Stimulated activated CD4-positive, alpha-beta T cell treated with anti-CD3 and anti-CD28 coated beads, Interleukin-15, amount 100 ng/mL, for 48 hours (primary cell): ENCODE measurements at regions not wholly inside any gene's neighbourhood (a gene's known extent, or its start where the extent isn't known, plus 50 kb on each side); places are given as distances from the start of the nearest gene placed in this dataset.
"Not testable (repeated sequence)": the region's sequence is repeated elsewhere in the genome, so short reads cannot be mapped to it uniquely, and the experiment has no call there.

Source experiments
- DNase-seq, 2 donors: peaks; one replicate each; pipeline ENCODE4 v3.0.0-alpha.2; 2020; ENCODE audit warnings: low read depth in 2 of 2

DNA sequence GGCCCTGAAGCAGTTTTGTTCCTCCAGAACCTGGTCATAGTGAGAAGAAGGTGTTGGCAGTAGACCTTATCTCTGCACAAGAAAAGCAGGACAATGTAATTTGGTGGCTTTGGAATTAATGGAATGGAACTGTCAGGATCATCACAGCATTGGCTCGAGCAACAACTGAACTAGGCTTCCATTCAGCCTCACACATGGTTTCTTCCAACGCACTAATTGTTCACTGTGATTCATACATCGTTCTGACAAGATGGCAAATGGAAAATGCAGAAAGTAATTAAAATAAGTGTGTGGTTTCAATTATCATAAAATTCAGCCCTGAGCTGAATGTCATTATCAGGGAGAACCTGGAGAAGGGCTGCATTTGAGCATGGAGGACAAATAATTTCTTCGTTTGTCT is 80.6 kb downstream of the MFSD1 start:
- no peak for DNase-seq

DNA sequence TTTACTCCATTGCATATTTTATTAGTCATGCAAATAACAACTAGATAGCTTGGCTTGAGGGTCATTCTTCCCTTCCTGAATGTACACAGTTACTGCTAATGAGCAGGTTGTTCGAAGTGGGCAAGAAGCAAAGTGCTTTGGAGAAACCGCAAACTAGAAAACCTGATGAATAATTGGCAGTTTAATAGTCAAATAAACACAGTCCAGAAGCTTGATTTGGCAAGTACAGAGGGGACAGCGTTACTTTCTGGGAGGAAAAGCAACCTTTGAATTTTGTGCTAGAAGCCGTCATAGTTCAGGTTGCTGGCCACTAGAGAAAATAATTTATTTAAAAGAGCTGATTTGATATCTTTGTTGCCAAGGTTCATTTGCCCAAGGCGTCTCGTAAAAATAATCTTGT is 94.9 kb downstream of the MFSD1 start:
- DNase-seq: no peak

DNA sequence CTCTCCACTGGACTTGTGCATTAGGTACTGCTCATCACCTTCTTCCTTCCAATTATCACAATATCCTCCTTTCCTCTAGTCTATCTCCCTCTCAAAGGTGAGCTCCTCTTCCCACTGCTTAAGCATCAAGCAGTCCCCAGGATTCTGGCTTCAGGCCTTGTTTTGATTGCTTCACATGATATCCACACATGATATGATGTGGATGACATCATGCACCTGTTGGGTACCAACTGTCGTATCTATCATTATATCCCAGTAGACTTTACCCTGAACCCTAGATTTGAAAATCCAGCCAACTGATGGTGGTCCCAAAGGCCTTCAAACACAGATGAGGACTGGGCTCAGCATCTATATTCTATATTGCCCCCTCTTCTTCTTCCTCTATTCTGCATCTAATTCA is 104.9 kb downstream of the MFSD1 start:
- DNase-seq: no peak

DNA sequence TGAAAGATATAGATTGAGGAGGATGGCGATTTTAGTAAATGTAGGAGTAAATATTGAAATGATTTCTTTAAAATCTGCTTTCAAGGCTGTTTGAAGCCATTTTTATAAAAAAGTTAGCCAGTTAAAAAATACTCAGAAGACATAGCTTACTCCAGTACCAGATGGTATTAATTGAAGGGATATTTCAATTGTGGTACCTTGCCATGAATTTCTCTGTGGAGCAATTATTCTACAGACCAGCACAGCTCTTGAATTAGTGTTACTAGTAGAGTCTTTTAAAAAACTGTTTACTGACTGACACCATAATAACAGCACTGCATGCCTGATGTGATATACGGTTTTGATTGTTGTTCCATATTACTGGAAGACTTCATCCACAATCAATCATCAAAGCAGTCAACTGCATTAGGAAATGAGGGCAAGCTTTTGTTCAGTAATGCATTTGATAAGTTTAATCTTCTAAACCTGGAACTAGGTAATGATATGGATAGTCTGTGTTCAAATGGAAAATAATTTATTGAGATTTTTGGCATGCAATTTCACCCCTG is 106.4 kb downstream of the MFSD1 start:
- no peak for DNase-seq

DNA sequence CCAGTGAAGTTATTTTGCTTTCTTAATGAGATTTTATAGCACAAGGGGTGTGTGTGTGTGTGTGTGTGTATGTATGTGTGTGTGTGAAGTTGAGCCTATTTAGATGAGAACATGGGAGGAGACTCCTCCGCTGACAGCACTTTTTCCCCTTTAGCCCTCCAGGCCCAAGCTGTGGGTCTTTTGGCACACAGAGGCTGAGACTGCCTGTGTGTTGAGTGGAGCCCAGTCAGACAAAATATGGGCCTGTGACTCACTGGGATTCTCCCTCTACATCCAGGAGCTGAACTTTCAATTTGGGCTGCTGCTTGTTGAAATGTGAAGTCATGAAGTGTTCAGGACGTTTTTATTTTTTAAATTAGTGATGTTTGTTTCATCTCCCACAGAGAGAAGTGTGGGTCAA is 108.0 kb downstream of the MFSD1 start:
- DNase-seq: no peak

DNA sequence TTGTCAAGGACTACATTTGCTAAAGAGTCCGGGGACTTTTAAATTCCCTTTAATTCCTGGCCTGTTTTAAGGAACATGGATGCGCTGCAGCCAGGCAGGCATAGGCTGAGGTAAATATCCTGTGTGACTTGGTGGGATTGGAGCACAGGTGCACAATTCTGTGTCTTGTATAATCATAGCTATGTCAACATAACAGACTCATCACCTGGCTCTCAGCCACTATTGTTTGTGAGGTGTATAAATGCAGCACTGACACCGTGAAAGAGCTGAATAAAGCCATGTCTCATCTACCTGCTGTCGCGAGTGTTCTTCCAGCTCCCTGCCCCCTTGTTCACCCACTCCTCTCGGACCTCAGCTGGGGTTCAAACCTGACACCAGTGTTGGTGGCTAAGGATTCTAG is 109.7 kb downstream of the MFSD1 start:
- DNase-seq: no peak

DNA sequence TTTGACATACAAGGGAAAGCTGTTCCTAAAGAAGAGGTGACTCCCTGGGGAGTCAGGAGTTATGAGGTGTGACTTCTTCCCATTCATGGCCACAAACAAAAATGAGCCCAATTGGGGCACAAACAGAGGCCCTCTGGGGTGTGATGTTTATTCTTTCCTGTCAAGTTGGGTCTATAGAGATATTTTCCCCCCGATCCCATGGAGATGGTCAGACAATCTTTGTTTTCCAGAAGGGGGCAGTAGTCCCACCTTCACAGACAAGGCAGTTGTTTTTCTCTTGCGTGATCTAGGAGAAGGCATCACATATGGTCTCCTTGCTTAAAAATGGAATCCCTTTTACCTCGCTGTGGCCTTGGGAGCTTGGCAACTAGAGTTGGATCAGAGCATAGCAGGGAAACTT is 110.3 kb downstream of the MFSD1 start:
- DNase-seq: no peak

DNA sequence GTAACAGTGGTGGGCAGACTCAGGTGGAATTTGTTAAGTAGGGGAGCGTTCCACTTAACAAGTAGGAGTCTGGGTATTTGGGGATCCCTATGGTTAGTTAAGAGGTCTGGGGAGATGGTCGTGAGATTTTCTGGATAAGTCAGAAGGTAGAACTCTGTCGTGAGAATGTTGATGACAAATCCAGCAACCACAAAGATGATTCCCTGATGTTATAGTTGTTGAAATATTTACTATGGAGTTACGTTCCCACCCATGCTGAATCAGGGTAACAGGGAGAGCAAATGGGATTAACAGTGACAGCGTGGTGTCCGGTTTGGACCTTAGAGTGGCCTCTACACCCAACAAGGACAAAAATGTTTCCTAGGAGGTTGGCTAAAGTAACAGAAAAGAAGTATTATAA is 110.8 kb downstream of the MFSD1 start:
- DNase-seq: no peak

DNA sequence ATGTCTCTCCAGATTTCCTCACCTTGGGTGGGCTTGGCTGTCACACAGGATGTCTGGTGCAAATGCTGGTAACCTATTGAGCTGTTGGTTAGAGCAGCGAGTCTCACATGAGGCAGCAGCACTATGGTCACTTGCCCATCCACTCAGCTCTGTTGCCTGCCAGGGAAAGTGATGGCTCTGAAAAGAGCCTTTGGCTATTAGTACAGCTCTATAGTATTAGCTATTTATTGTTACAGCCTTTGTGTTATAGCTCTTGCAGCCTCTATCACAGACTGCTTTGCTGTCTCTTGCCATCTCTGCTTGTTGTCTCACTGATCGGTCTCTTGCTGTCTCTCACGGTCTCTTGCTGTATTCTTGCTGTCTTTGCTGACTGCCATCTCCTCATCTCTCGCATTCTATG is 114.3 kb downstream of the MFSD1 start:
- no peak for DNase-seq

DNA sequence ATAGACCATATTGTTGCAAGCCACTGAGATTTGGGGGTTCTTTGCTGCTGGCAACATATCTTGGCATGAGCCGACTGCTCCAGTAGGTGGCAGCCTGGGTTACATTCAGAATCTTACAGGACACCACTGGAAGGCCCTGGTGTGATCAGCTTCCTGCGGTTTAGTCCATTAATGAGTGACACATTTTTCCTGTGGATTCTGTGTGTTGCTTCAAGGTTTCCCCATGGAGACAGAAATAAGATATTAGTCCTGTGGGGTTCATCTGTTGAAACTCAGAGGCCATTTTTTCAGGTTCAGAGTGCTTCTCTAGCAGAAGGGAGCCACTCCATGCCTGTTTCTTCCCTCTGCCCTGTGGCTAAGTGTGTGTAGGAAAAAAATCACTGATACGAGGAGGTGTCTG is 116.2 kb downstream of the MFSD1 start:
- peak in 1 of 2 donors; percentile 0 for DNase-seq

DNA sequence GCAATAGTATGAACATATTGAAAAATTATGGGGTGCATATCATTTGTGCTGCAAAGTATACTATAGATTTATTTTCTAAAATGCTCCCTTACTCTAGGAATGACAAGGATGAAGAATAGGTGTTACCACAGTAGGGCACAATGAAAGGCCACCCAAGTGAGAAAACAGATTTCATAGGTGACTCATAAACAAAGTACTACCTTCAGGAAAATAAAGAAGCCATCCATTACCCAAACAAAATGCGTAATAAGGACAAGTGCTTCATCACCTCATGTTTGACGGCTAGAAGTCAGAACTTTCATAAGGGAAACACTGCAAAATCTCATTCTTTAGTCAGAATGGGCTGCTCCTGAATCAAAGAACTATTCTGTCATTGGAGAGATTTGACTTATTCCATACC is 116.6 kb downstream of the MFSD1 start:
- DNase-seq: no peak

DNA sequence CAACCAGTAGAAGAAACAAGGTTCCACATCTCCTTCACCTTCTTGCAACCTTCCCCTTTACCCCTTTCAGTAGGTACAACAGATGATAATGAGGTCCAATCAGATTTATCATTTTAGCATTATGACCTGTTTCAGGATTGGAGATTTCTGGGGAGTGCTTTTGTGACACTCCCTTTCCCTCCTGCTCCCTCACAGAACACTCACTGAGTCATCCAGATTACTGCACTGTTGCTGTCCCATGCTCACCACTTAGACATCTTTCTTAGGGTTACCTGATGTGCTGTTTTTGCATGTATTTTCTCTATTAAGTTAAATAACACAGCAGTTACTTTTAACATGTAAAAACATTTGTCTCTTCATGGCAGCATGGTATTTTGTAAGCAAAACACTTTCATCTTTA is 118.5 kb downstream of the MFSD1 start:
- no peak for DNase-seq

DNA sequence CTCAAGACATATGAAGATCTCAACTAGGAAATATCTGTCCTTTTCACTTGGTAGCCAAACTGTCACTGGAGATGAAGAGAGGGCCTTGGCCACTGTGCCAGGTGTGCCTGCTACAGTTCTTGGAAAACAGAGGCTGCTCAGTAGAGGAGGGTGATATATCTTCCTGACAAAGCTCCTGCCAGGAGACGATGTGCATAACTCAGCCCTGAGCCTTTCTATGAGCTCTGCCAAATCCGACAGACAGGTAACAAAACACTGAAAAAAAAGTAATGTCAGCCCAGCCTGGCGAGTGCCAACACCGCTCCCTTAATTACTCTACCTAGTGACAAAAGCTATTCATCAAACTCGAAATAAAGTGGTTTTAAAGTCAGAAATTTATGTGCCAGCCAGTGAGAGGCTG is 123.2 kb downstream of the MFSD1 start:
- no peak for DNase-seq

DNA sequence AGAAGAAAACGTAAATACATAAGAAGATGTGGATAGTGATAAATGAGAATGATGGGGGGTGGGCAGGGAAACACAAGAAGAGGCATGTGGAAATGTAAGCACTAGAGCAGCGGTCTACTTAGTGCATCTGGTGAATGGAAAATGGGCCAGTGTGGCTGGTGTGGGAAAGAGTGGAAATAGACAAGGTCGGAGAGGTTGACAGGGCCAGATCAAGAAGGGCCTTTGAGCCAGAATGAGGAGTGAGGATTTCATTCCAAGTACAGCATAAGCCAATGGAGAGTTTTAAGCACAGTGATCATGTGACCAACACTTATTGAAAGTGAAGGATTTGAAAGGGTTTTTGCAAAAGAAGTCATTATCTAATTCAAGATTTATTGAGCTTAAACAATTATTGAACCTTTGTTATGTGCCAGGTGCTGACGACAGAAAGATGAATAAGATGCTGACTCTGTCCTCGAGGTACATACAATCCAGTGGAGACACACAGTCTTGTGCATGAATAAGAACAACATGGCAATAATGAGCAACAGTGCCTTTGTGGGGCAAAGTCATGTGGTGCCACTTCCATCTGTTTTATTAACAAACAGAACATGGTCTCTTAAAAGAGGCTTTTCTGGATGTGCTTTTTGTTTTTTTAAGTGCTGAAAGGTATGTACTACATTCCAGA is 124.1 kb downstream of the MFSD1 start:
- DNase-seq: no peak

DNA sequence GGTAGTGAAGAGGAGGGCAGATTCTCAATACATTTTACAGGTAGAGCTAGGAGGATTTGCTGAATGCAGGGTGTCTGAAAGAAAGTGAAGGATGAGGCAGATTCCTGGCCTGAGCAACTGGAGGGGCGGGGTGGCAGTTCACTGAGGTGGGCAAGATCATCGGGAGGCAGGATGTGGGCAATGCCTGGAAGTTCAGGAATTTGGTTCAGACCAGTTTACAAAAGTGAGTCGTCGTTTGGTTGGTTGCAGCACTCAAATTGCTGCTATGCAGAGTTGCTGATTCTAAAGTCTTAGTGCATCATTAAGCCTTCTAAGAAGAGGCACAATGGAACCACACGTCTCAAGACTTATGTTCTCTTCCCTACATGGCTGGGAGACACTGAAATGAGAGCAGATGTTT is 134.0 kb downstream of the MFSD1 start:
- DNase-seq: no peak

DNA sequence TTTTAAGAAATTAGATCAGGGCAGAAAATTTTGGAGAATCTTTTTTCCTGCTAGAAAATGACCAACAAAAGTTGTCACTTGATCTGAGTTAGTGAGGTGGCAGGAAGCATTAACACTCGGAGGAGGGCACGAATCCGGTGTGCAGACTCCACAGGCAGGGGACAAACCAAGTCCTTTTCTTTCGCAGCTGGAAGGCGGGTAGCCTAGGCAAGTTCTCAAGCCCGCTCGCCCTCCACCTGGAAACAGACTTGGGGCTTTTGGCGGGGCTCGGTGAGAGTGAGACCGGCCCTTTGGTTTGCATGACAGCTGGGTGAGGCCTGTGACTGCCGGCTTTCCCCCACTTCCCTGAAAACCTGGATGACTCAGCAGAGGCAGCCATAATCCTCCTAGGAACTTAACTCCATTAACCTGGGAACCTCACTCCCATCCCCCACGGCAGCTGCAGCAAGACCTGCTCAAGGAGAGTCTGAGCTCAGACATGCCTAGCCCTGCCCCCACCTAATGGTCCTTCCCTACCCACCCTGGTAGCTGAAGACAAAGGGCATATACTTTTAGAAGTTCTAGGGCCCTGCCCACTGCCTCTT is 134.8 kb downstream of the MFSD1 start:
- no peak for DNase-seq

DNA sequence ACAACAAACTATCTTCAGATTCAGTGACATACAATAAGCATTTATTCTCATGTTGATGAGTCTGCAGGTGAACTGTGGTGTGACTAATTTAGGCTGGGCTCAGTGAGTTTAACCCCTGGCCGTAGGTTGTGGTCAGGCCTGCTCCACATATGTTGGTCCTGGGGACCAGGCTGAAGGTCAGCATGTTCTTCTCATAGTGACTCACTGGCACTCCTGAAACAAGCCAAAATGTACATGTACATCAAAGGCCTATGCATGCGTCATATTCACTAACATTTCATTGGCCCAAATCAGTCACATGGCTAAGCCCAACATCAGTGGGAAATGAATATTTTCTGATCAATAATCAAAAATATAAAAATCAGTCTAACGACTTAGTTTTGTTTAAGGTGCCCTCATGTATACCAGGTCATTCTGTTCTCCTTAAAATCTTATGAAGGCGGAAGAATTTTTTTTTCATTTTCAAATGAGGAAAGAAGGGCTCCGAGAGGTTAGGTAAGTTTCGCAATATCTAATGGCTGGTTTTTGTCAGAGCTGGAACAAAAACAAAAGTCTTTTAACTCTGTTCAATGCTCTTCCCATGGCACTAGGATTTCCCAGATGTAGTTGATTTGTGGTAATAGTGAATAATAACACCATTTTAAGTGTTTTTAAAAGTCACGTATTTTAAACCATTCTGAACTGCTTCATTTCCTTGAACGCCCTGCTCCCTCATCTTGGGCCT is 148.5 kb downstream of the MFSD1 start:
- DNase-seq: no peak

DNA sequence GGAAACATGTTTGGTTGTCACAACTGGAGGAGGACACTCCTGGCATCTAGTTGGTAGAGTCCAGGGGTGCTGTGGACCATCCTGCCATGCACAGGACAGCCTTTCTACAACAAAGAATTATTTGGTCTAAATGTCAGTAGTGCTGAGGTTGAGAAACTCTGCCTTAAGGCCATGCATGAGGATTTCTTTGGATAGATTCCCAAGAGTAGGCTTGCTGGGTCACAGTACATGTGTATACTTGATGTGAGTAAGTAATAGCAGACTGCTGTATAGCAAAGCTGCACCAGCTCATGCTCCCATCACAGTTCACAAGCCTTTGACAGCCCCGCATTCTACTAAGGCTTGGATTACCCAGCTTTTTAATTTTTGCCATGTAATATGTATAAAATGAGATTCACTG is 151.3 kb downstream of the MFSD1 start:
- DNase-seq: no peak

DNA sequence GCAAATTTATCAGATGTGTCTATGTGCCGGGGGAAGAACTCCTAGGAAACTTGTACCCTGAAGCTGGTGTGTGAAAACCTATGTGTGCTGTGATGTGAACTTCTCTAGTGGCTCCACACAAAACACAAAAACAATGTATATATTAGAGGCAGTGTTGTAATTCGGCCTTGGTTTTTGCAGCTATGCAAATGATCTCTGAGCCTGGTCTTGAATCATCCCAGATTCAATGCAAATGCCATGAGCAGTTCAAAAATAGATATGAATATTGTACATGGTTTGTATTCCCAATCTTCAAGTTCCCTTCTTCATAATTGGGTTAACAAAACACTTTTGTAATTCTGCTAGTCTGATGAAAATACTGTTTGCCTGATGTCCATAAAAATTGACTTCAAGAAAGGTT is 152.6 kb downstream of the MFSD1 start:
- DNase-seq: no peak

DNA sequence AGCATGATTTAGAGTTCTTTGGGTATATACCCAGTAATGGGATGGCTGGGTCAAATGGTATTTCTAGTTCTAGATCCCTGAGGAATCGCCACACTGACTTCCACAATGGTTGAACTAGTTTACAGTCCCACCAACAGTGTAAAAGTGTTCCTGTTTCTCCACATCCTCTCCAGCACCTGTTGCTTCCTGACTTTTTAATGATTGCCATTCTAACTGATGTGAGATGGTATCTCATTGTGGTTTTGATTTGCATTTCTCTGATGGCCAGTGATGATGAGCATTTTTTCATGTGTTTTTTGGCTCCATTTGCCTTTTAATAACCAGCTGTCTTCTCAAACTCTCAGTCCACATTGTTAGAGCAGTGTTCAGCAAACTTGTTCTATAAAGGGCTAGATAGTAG is 155.9 kb downstream of the MFSD1 start:
- not testable (repeated sequence) for DNase-seq

DNA sequence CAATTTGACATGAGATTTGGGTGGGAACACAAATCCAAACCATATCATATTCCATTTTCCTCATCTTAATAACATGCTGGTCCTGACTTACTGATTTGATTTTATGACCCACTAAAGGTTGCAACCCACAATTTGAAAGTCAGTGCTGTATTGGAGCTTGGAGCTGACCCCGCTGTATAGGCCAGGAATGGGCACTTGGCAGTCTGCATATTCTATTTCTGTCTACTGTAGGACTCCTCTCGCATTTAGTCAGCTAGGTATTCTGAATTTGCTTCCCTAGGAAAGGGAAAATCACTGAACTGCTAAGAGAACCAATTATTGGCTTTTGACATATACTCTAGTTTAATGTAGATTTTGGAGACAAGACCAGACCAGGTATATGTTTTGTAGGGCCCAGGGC is 157.0 kb downstream of the MFSD1 start:
- DNase-seq: no peak

DNA sequence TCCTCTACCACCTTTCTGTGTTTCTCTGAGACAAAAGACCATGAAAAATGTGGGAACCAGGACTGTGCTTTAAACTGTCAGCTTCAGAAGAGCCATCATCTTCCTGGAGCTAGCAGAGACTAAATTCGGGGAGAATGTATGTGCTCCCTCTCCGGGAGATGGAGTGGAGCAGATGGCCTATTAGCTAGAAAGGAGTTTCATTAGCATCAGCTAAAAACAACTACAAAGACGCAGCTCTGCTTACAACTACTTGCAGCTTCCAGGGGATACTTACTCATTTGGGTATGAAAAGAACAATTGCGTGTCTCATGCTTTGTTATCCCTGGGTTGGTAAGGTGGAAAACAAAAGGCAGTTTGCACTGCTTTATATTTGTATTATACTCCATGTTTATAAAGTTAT is 159.6 kb downstream of the MFSD1 start:
- DNase-seq: no peak

DNA sequence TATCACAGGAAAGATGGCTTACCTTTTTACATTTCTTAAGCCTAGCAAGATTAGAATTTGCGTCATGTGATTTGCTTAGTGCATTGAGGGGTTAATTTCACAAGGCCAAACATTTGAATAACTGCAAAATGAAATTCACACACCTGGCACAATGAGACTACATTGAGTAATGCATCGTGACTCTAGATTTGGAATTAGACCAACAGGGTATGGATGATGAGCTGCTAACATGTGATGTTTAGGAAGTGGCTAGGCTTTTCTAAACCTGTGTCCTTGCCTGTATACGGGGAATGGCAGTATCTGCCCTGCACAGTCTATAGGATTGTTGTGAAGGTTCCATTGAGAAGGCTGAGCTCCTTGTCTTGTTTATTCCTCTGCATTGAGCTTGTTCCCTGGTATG is 160.1 kb downstream of the MFSD1 start:
- DNase-seq: no peak
